Tibial nerve (tissue), 4 donors: ENCODE measurements at regions not wholly inside any gene's neighbourhood (a gene's known extent, or its start where the extent isn't known, plus 50 kb on each side); places are given as distances from the start of the nearest gene placed in this dataset.

Experiments used
- DNase-seq, 2 donors: peaks; one replicate each; pipeline ENCODE4 v3.0.0-alpha.2; 2019; ENCODE audit warnings: low spot score in 2 of 2
- H3K27ac ChIP-seq, 4 donors: fragments of 200-600 bp; sonication (generic) in 3 of 4; one replicate each; pipeline ENCODE4 v1.5.1; 2017 to 2019; ENCODE audit warnings: mild to moderate bottlenecking in 1 of 4
- H3K27me3 ChIP-seq, 2 donors: fragments of 200-600 bp; sonication (generic) in 1 of 2; one replicate each; pipeline versions ENCODE4 v1.5.1 to v1.6.0; 2017 to 2019
- H3K36me3 ChIP-seq, 3 donors: fragments of 200-600 bp; sonication (generic); one replicate each; pipeline ENCODE4 v1.5.1; 2018 to 2019
- H3K4me1 ChIP-seq, 4 donors: fragments of 200-600 bp; sonication (generic) in 3 of 4; one replicate each; pipeline ENCODE4 v1.5.1; 2017 to 2019
- H3K4me3 ChIP-seq, 4 donors: fragments of 200-600 bp; sonication (generic) in 3 of 4; one replicate each; pipeline ENCODE4 v1.5.1; 2017 to 2019; ENCODE audit warnings: mild to moderate bottlenecking in 1 of 4, moderate library complexity in 1 of 4
- H3K9me3 ChIP-seq, 4 donors: fragments of 200-600 bp; sonication (generic) in 3 of 4; one replicate each; pipeline ENCODE4 v1.5.1; 2017 to 2019
- EP300 ChIP-seq, 2 donors: sonication (generic); formaldehyde crosslinking; IDR thresholded peaks; one replicate each; pipeline ENCODE4 v1.6.1; 2017; ENCODE audit warnings: antibody characterized with exemption in 2 of 2, mild to moderate bottlenecking in 1 of 2
- POLR2A ChIP-seq, 2 donors: fragments of 450-650 bp; IDR thresholded peaks; one replicate each; pipeline ENCODE4 v1.6.1; 2017; ENCODE audit warnings: antibody characterized with exemption in 2 of 2, mild to moderate bottlenecking in 2 of 2, moderate library complexity in 2 of 2
- WGBS, 2 donors: methylation state at CpG; one replicate each; pipeline ENCODE4 v1.1.5; 2018; 5-methylcytosine and 5-hydroxymethylcytosine counted together
- TF ChIP-seq, protein P1 (sequence below), 5 experiments: fragments of 200-600 bp in 3 of 5; fragments of 450-650 bp in 2 of 5; sonication (generic) in 3 of 5; IDR thresholded peaks; one replicate each; pipeline ENCODE4 v1.5.1; 2016 to 2019; ENCODE audit warnings: antibody characterized with exemption in 5 of 5, mild to moderate bottlenecking in 3 of 5, moderate library complexity in 2 of 5

DNA sequence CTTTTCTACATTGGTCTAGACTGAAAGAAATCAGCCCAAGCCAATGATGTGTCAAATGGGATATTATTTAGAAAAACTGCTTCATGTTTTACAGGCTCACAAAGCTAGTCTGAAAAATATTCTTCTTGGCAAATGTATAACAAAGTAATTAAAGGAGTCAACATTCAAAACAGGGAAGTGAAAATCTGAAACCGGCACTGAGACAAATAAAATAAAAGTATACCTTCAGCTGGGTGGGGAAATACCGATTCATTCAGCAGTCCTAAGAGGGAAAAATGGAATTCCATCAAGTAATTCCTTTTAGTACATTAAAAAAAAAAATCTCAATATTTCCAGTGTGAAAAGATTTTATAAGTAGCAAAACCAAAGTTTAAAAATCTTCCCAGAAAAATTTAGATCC lies 259.6 kb upstream of the SLC24A2 start:
- Histone ChIP-seq H3K36me3 (no peaks in the 10 kb centered on the region), H3K4me3 (no peak overlapping the region), H3K27ac (no peak overlapping the region), H3K9me3 (no peaks in the 10 kb centered on the region), H3K27me3 (no peaks in the 10 kb centered on the region), H3K4me1 (no peaks in the 10 kb centered on the region)
- TF ChIP-seq POLR2A (IDR thresholded peaks at IDR 0.05) (no peak), EP300 (IDR thresholded peaks at IDR 0.05) (no peak)
- TF ChIP-seq, protein P1, sequence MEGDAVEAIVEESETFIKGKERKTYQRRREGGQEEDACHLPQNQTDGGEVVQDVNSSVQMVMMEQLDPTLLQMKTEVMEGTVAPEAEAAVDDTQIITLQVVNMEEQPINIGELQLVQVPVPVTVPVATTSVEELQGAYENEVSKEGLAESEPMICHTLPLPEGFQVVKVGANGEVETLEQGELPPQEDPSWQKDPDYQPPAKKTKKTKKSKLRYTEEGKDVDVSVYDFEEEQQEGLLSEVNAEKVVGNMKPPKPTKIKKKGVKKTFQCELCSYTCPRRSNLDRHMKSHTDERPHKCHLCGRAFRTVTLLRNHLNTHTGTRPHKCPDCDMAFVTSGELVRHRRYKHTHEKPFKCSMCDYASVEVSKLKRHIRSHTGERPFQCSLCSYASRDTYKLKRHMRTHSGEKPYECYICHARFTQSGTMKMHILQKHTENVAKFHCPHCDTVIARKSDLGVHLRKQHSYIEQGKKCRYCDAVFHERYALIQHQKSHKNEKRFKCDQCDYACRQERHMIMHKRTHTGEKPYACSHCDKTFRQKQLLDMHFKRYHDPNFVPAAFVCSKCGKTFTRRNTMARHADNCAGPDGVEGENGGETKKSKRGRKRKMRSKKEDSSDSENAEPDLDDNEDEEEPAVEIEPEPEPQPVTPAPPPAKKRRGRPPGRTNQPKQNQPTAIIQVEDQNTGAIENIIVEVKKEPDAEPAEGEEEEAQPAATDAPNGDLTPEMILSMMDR (IDR thresholded peaks at IDR 0.05): no peak
- WGBS, 2 donors: 40 to 59% methylated on average over 2 of the region's 2 CpGs
- no peak for DNase-seq

DNA sequence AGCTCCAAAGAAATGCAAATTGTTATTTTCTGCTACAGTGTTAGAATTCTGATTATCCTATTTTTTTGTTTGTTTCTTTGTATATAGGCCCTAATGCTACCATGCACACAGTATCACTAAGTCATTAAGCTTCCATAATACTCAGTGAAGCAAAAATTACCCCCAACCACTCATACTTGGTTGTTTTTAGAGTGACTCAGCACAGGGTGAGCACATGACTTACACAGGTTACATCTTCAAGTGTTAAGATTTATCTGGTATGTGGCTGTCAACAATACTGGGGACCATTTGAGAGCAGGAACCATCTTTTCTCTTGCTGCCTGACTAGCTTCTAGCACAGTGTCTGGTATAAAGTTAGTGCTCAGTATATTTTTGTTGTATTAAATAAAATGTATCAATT lies 255.8 kb upstream of the SLC24A2 start:
- Histone ChIP-seq H3K4me1 (peaks cover 0 to 2% (median 0%) of the 10 kb centered on the region in 4 donors), H3K36me3 (no peaks in the 10 kb centered on the region), H3K4me3 (no peak overlapping the region), H3K27ac (no peak overlapping the region), H3K9me3 (no peaks in the 10 kb centered on the region), H3K27me3 (no peaks in the 10 kb centered on the region)
- DNase-seq: no peak
- TF ChIP-seq EP300 (IDR thresholded peaks at IDR 0.05) (no peak), POLR2A (IDR thresholded peaks at IDR 0.05) (no peak)
- TF ChIP-seq, protein P1 (IDR thresholded peaks at IDR 0.05): no peak

DNA sequence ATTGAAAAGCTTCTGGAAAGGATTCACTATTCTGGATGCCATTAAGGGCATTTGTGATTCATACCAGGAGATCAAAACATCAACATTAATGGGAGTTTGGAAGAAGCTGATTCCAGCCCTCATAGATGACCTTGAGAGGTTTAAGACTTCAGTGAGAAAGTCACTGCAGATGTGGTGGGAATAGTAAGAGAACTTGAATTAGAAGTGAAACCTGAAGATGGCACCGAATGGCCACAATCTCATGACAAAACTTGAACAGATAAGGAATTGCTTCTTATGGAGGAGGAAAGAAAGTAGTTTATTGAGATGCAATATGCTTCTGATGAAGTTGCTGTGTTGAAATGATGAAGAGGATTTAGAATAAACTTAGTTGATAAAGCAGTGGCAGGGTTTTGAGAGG lies 254.6 kb upstream of the SLC24A2 start:
- WGBS, 2 donors: 84 to 90% methylated on average over 1 of the region's 1 CpG
- TF ChIP-seq POLR2A (IDR thresholded peaks at IDR 0.05): no peak
- no peak for TF ChIP-seq EP300 (IDR thresholded peaks at IDR 0.05)
- TF ChIP-seq, protein P1 (IDR thresholded peaks at IDR 0.05): no peak

DNA sequence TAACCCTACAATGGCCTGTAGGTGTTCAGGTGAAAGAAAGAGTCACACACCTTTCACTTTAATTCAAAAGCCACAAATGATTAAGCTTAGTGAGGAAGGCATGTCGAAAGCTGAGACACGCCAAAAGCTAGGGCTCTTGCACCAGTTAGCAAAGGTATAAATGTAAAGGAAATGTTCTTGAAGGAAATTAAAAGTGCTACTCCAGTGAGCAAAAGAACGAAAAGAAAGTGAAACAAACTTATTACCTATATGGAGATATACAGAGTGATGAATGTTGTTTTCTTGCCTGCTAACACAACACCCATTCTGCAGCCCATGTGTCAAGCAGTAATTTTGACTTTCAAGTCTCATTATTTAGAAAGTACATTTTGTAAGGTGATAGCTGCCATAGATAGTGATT lies 254.2 kb upstream of the SLC24A2 start:
- H3K27me3 ChIP-seq: no peaks in the 10 kb centered on the region
- no peak overlapping the region for H3K27ac ChIP-seq
- H3K36me3 ChIP-seq: no peaks in the 10 kb centered on the region
- H3K4me1 ChIP-seq: peaks cover 0 to 2% (median 0%) of the 10 kb centered on the region in 4 donors
- TF ChIP-seq, protein P1 (IDR thresholded peaks at IDR 0.05): no peak
- TF ChIP-seq POLR2A (IDR thresholded peaks at IDR 0.05): no peak
- no peak for TF ChIP-seq EP300 (IDR thresholded peaks at IDR 0.05)
- DNase-seq: no peak
- WGBS, 2 donors: 78 to 89% methylated on average over 3 of the region's 3 CpGs
- H3K9me3 ChIP-seq: no peaks in the 10 kb centered on the region
- H3K4me3 ChIP-seq: no peak overlapping the region

More for the DNA sequence above, 254.6 kb upstream of the SLC24A2 start:
- no peak for DNase-seq
- Histone ChIP-seq H3K27me3 (no peaks in the 10 kb centered on the region), H3K9me3 (no peaks in the 10 kb centered on the region), H3K27ac (no peak overlapping the region), H3K4me3 (no peak overlapping the region), H3K36me3 (no peaks in the 10 kb centered on the region), H3K4me1 (peaks cover 0 to 2% (median 0%) of the 10 kb centered on the region in 4 donors)

DNA sequence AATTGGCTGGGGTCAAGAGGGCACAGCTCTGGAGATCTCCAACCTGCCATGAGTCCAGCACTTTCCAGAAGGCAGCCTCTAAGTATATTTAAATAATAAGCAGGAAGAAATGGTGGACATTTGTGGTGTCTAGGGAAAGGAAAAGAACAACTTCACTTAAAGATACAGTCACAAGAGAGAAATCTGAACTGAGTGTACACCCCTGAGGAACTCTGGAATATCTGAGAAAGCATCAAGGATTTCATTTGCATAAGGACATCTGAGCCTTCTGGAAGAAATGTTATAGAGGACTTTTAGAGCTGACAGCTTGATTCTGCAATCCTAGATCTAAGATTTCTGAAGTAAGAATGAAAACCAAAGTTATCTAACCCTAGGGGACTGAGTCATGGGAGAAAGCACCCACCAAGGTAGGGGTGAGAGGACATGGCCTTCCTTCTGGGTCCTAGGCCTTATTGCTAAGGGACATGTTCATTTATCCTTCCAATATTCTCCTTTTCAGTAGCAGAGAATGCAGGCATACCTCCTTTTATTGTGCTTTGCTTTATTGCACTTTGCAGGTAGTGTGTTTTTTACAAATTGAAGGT lies 253.4 kb upstream of the SLC24A2 start:
- H3K9me3 ChIP-seq: no peaks in the 10 kb centered on the region
- H3K36me3 ChIP-seq: no peaks in the 10 kb centered on the region
- H3K4me1 ChIP-seq: peaks cover 0 to 2% (median 0%) of the 10 kb centered on the region in 4 donors
- DNase-seq: no peak
- TF ChIP-seq POLR2A (IDR thresholded peaks at IDR 0.05): no peak
- TF ChIP-seq, protein P1 (IDR thresholded peaks at IDR 0.05): no peak
- TF ChIP-seq EP300 (IDR thresholded peaks at IDR 0.05): no peak
- no peak overlapping the region for H3K4me3 ChIP-seq
- H3K27ac ChIP-seq: no peak overlapping the region
- H3K27me3 ChIP-seq: no peaks in the 10 kb centered on the region
